ENCODE measurements at regions not wholly inside any gene's neighbourhood (a gene's known extent, or its start where the extent isn't known, plus 50 kb on each side); places are given as distances from the start of the nearest gene placed in this dataset.

- no peak overlapping the region for H2AFZ ChIP-seq (replicated peaks; ENCODE audit: low read length, poor library complexity)
- ATAC-seq (ENCODE audit: low read depth) (no peak), DNase-seq (no peak)
- H4K8ac ChIP-seq (ENCODE audit: low read depth in 2 of 2, low read length in 2 of 2), result no peak overlapping the region
- H3K23ac ChIP-seq (ENCODE audit: low read depth, low read length), result no peak overlapping the region
- no peak overlapping the region for H2BK15ac ChIP-seq (ENCODE audit: low read depth, low read length)
- H3K4ac ChIP-seq (ENCODE audit: low read depth, low read length), result no peak overlapping the region
- no peak overlapping the region for H3K56ac ChIP-seq (ENCODE audit: extremely low read depth, insufficient read depth, low read length)
- CTCF ChIA-PET, result no interaction called here
- no peak overlapping the region for H4K91ac ChIP-seq (ENCODE audit: insufficient read depth, low read depth, low read length)
- H3K27me3 ChIP-seq (ENCODE audit: control insufficient read depth, insufficient read depth, low read length), result no peaks in the 10 kb centered on the region
- in situ Hi-C loops (cut with MboI; ENCODE audit: low sequenced_read_pairs), result no loop called here
- TF ChIP-seq RAD21 (IDR thresholded peaks at IDR 0.05; ENCODE audit: low read length) (no peak), RFX5 (IDR thresholded peaks at IDR 0.05; ENCODE audit: low read depth, low read length) (no peak), NFE2L2 (IDR thresholded peaks at IDR 0.05; ENCODE audit: low read depth, low read length) (no peak), RCOR1 (IDR thresholded peaks at IDR 0.05; ENCODE audit: insufficient replicate concordance, low read length) (no peak), MXI1 (IDR thresholded peaks at IDR 0.05; ENCODE audit: borderline replicate concordance, low read depth, low read length) (no peak), FOS (IDR thresholded peaks at IDR 0.05; ENCODE audit: low read depth, low read length) (no peak), BHLHE40 (IDR thresholded peaks at IDR 0.05; ENCODE audit: low read depth, low read length) (no peak), CTCF (conservative IDR thresholded peaks at IDR 0.05; ENCODE audit: low read depth, low read length) (no peak), SMC3 (IDR thresholded peaks at IDR 0.05; ENCODE audit: low read depth, low read length) (no peak), USF2 (IDR thresholded peaks at IDR 0.05; ENCODE audit: low read depth, low read length) (no peak), CEBPB (IDR thresholded peaks at IDR 0.05; ENCODE audit: low read depth, low read length) (no peak), CHD1 (IDR thresholded peaks at IDR 0.05; ENCODE audit: low read depth, low read length) (no peak), MAFK (IDR thresholded peaks at IDR 0.05; ENCODE audit: low read depth, low read length) (no peak), MAZ (IDR thresholded peaks at IDR 0.05; ENCODE audit: borderline replicate concordance, low read depth, low read length) (no peak), POLR2A (IDR thresholded peaks at IDR 0.05; ENCODE audit: low read depth, low read length) (no peak), ELK1 (IDR thresholded peaks at IDR 0.05; ENCODE audit: borderline replicate concordance, low read depth, low read length) (no peak)
- H2AK5ac ChIP-seq (ENCODE audit: low read depth, low read length), result no peak overlapping the region
- no peaks in the 10 kb centered on the region for H3K4me1 ChIP-seq (ENCODE audit: control insufficient read depth, insufficient read depth, low read length)
- no peak overlapping the region for H2BK5ac ChIP-seq (ENCODE audit: low read depth, low read length, poor library complexity, severe bottlenecking)
- no peak overlapping the region for H3K9ac ChIP-seq (ENCODE audit: low read depth, low read length)
- H3K36me3 ChIP-seq (ENCODE audit: control insufficient read depth, insufficient read depth, low read length), result no peaks in the 10 kb centered on the region
- no CpG with 5 or more reads among the region's 1 CpG for WGBS, 2 experiments (ENCODE audit: extremely low coverage in 2 of 2, insufficient read length in 1 of 2)
- no peak overlapping the region for H2BK120ac ChIP-seq (ENCODE audit: low read depth, low read length)
- H2AK9ac ChIP-seq (replicated peaks; ENCODE audit: low read depth, low read length, poor library complexity), result no peak overlapping the region
- no peak overlapping the region for H3K4me3 ChIP-seq (ENCODE audit: insufficient read depth, low read depth, low read length)
- no peaks in the 10 kb centered on the region for H3K9me1 ChIP-seq (ENCODE audit: insufficient read depth, low read length)
- intact Hi-C loops (cut with micrococcal nuclease), result no loop called here
- H3K79me1 ChIP-seq (ENCODE audit: low read depth in 1 of 2, low read length in 2 of 2), result no peaks in the 10 kb centered on the region
- dilution Hi-C loops (cut with HindIII; ENCODE audit: low sequenced_read_pairs, unreplicated experiment), result no loop called here
- H4K5ac ChIP-seq (ENCODE audit: low read depth, low read length), result no peak overlapping the region
- BruUV-seq (replicated peaks), result no TSS peak
- H3K18ac ChIP-seq (ENCODE audit: low read depth, low read length), result no peak overlapping the region
- H2BK20ac ChIP-seq (ENCODE audit: low read depth, low read length), result no peak overlapping the region
- H3K4me2 ChIP-seq (ENCODE audit: low read depth, low read length), result no peak overlapping the region
- POLR2A ChIA-PET (ENCODE audit: unreplicated experiment), result no interaction called here
- peaks cover 1% of the 10 kb centered on the region; the same call in 1 of the 2 replicates for H3K9me3 ChIP-seq (ENCODE audit: control insufficient read depth, insufficient read depth, low read length)
- H4K20me1 ChIP-seq (ENCODE audit: insufficient read depth, low read length), result no peaks in the 10 kb centered on the region
- H3K14ac ChIP-seq (replicated peaks; ENCODE audit: low read depth, low read length), result no peak overlapping the region
- H3K27ac ChIP-seq (ENCODE audit: insufficient read depth, low read length), result no peak overlapping the region
Observed at GRCh38 chr3:31436830-31437229, 95.9 kb upstream of the STT3B start.

All from IMR-90 (cell line).